GM10248 (cell line): ENCODE measurements at regions not wholly inside any gene's neighbourhood (a gene's known extent, or its start where the extent isn't known, plus 50 kb on each side); places are given as distances from the start of the nearest gene placed in this dataset.
A peak's percentile ranks its signal among the peaks of the same experiment; 100 is the strongest.

Experiments
- CTCF ChIA-PET: fragments of 300-600 bp; sonication (Branson Sonifier 250); formaldehyde crosslinking; extraction: SDS; loops from one replicate; lab custom pipeline; 2021; ENCODE audit warnings: antibody characterized with exemption; lab: Yijun Ruan, JAX
- POLR2A ChIA-PET: fragments of 350-650 bp; sonication (Branson Sonifier 250); formaldehyde crosslinking; extraction: SDS; loops from one replicate; lab custom pipeline; 2020; ENCODE audit warnings: antibody characterized with exemption; lab: Yijun Ruan, JAX
- DNase-seq: peaks from one replicate; pipeline ENCODE4 v3.0.0; 2012; ENCODE audit errors: extremely low spot score
- TF ChIP-seq, protein P1 (sequence below): IDR thresholded peaks from 2 replicates; pipeline ENCODE4 v1.5.1; 2012; ENCODE audit warnings: mild to moderate bottlenecking, low read depth; ENCODE audit errors: extremely low read depth, missing control alignments, control extremely low read depth

DNA sequence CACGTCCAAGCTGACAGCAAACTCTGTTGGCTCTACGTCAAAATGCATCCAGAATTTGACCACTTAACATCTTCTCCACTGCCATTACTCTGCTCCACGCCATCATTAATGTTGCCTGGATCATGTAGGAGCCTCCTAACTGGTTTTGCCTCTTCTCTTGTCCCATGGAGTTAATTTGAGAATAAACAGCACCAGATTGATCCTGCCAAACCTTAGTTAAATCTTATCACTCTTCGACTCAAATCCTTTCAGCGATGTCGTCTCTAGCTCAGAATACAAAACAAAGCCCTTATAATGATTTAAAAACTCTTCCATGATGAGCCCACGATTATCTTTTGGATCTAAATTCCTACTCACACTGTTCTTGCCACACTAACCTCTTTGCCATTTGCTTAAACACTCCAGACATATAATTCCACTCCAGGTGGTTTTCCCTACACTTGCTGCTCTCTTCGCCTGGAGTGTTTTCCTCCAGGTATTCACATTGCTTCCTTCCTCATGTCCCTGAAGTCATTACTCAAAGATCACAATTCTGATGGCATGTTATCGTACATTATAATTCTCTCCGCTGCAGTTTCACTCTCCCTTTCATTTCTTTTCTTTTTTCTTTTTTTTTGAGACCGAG, 90.7 kb upstream of the KCNK2 start:
- ChIA-PET POLR2A (no interaction called here), CTCF (no interaction called here)
- TF ChIP-seq, protein P1, sequence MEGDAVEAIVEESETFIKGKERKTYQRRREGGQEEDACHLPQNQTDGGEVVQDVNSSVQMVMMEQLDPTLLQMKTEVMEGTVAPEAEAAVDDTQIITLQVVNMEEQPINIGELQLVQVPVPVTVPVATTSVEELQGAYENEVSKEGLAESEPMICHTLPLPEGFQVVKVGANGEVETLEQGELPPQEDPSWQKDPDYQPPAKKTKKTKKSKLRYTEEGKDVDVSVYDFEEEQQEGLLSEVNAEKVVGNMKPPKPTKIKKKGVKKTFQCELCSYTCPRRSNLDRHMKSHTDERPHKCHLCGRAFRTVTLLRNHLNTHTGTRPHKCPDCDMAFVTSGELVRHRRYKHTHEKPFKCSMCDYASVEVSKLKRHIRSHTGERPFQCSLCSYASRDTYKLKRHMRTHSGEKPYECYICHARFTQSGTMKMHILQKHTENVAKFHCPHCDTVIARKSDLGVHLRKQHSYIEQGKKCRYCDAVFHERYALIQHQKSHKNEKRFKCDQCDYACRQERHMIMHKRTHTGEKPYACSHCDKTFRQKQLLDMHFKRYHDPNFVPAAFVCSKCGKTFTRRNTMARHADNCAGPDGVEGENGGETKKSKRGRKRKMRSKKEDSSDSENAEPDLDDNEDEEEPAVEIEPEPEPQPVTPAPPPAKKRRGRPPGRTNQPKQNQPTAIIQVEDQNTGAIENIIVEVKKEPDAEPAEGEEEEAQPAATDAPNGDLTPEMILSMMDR: no peak
- DNase-seq: no peak

DNA sequence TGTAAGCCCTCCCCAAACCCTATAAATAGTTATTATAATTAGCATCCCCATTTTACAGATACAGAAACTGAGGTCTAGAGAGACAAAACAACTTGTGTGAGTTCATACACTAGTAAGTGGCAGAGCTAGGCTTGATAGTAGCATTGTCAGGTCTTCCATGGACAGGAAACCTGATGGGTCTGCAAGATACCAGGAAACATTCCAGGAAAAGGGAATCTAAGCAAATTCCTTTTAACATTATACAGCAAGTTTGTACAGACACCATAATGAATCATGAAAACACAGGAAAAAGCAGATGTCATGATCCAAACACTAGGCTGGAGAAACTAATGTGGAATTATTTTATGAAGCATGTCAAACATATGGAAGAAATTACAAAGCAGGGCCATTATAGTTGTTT, 89.1 kb upstream of the KCNK2 start:
- POLR2A ChIA-PET: no interaction called here
- no peak for DNase-seq
- TF ChIP-seq, protein P1: no peak
- CTCF ChIA-PET: no interaction called here

DNA sequence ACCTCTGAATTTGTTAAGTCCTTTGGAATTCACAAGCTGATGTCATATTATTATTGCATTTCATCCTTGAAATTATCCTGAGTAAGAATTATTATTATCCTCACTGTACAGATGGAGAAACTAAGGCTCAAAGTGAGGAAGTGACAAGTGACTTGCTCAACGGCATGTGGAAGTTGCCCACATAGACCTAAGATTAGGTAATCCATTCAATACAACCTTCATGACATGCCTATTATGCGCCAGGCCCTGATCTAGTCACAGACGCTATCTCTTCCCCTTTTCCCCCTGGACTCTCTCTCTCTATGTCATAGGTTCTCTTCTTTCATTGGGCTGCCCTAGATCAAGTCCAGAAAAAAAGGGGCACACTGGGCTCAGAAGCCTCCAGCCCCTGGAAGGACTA, 84.9 kb upstream of the KCNK2 start:
- POLR2A ChIA-PET: no interaction called here
- CTCF ChIA-PET: no interaction called here
- DNase-seq: no peak
- TF ChIP-seq, protein P1: no peak

DNA sequence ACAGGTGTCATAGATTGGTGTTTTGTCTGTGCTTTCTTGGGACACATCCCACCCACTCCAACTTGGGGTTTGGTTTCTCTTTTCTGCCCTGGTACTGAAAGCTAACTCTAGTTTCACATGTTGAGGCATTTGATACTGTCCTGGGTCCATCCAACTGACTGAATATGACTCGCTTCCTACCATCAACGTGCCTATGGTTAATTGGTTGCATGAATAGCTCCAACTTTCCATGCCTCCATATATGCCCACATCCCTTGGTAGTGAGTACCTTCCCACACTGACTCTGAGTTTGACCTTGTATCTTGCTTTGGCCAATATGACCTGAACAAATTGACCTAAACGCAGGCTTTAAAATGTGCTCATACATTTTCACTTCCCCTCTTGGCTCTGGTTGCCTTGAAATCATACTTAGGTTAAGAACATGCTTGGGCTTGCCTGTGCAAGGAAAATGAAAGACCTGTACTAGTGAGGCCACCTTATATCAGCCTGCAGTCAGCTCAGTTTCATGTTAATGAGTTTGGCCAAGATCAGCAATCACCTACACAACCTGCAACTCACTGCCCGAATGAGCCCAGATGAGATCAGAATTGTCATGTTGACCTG, 81.0 kb upstream of the KCNK2 start:
- peak; percentile 35 for DNase-seq
- POLR2A ChIA-PET: no interaction called here
- CTCF ChIA-PET: interaction anchor here (1.2 kb wide), 1 partner anchor 13 kb away, joined by 3 read pairs; no protein-coding TSS in a partner anchor
- TF ChIP-seq, protein P1: no peak

DNA sequence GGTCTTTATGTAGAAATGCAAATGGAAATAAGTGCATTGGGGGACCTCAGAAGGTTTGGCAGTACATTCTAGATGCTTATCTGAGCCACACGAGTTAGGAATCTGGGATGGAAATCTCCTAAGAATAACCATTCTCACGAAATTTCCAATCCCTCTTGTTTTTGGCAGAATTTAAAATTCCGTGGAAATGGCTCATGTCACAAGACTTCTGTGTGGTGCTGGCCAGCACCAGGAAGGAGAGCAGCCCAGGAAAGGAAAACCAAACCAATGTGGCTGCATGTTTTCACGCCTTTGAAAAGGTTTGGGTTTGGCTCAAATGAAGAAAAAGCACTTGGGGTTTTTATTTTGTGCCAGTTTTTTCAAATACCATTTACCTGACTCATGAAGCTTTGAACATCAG, 80.1 kb upstream of the KCNK2 start:
- POLR2A ChIA-PET: no interaction called here
- CTCF ChIA-PET: no interaction called here
- no peak for DNase-seq
- TF ChIP-seq, protein P1: no peak

DNA sequence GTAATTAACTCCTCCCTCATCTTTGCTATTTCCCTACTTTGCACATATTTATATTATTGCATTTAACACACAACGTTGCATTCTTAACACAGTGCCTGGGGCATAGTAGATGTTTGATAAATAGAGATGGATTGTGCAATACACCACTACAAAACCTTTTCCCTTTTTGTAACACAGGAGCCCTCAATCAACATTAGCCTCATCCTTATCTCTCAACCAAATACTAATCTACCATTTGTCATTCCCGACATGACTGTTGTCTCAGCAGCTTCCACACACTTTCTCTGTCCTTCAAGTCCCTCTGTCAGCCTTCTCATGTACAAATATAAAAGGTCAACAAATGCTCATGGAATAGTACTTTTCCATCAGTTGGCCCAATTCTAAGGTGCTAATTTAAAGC, 78.9 kb upstream of the KCNK2 start:
- TF ChIP-seq, protein P1: no peak
- ChIA-PET CTCF (no interaction called here), POLR2A (no interaction called here)
- DNase-seq: no peak
